ENCODE measurements at regions not wholly inside any gene's neighbourhood (a gene's known extent, or its start where the extent isn't known, plus 50 kb on each side); places are given as distances from the start of the nearest gene placed in this dataset.

DNA sequence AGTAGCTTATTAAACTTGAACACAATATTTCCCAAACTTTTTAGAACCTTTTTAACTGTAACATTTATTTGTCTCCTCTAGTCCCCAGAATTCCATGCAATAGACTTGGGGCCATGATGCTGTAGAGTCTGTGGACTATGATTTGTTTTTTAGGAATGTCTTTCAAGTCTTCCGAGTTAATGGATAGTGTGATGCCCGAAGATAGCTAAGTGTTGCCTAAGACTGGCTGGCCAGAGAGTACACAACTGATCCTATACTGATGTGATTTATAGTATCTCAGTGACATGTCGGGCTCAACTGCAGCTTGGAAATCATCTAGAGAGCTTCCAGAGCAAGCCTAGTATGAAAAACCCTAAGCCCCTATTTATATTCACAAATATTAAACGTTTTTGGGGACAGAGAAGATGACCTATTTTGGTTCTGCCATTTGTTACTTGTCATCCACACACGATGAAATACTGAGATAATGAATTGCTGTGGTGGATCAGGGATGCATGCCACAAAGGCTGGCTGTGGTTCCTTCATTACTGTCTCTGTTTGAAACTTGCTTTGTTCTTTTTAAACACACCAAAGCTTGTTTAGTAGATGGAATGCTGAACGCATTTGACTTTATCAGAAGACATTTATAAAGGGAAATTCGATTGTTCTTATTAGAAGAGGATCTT is 507.4 kb downstream of the TAFA4 start:
- no peak overlapping the region for H3K4me3 ChIP-seq
- WGBS (ENCODE audit: missing lambda C conversion rate) = 3% methylated on average over 7 of the region's 7 CpGs
- no peak for ATAC-seq
- H3K4me1 ChIP-seq = no peaks in the 10 kb centered on the region
- ChIA-PET CTCF (no interaction called here), POLR2A (no interaction called here)
- no peak for FAIRE-seq
- H3K9me3 ChIP-seq = no peaks in the 10 kb centered on the region
- no peak overlapping the region for H3K27ac ChIP-seq
- no peak for DNase-seq (ENCODE audit: low read depth in 1 of 2, low spot score in 1 of 2)
- H3K4me2 ChIP-seq = no peak overlapping the region
- no peak for TF ChIP-seq NFE2L2 (conservative IDR thresholded peaks at IDR 0.05; ENCODE audit: low read length)
- TF ChIP-seq RFX5 (IDR thresholded peaks at IDR 0.05) = no peak
- TF ChIP-seq POLR2A (IDR thresholded peaks at IDR 0.05; ENCODE audit: low read length) = no peak
- no peak for TF ChIP-seq GATA3 (IDR thresholded peaks at IDR 0.05; ENCODE audit: borderline replicate concordance)
- no peak for TF ChIP-seq TFCP2L1 (CRISPR knock-in tag; IDR thresholded peaks at IDR 0.05)
- TF ChIP-seq, protein P1, sequence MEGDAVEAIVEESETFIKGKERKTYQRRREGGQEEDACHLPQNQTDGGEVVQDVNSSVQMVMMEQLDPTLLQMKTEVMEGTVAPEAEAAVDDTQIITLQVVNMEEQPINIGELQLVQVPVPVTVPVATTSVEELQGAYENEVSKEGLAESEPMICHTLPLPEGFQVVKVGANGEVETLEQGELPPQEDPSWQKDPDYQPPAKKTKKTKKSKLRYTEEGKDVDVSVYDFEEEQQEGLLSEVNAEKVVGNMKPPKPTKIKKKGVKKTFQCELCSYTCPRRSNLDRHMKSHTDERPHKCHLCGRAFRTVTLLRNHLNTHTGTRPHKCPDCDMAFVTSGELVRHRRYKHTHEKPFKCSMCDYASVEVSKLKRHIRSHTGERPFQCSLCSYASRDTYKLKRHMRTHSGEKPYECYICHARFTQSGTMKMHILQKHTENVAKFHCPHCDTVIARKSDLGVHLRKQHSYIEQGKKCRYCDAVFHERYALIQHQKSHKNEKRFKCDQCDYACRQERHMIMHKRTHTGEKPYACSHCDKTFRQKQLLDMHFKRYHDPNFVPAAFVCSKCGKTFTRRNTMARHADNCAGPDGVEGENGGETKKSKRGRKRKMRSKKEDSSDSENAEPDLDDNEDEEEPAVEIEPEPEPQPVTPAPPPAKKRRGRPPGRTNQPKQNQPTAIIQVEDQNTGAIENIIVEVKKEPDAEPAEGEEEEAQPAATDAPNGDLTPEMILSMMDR (IDR thresholded peaks at IDR 0.05) = no peak
- no peak for TF ChIP-seq MAFK (IDR thresholded peaks at IDR 0.05; ENCODE audit: partially characterized antibody)
- TF ChIP-seq MYC (IDR thresholded peaks at IDR 0.05; ENCODE audit: borderline replicate concordance, low read length) = no peak
- no peak for TF ChIP-seq RAD21 (conservative IDR thresholded peaks at IDR 0.05 in 1 of 2, IDR thresholded peaks at IDR 0.05 in 1 of 2)
- TF ChIP-seq FOSB (CRISPR knock-in tag; IDR thresholded peaks at IDR 0.05) = no peak
- no peak for TF ChIP-seq ZNF302 (CRISPR knock-in tag; IDR thresholded peaks at IDR 0.05)
- TF ChIP-seq, protein P2, sequence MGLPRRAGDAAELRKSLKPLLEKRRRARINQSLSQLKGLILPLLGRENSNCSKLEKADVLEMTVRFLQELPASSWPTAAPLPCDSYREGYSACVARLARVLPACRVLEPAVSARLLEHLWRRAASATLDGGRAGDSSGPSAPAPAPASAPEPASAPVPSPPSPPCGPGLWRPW (IDR thresholded peaks at IDR 0.05) = no peak
- TF ChIP-seq JUNB (IDR thresholded peaks at IDR 0.05) = no peak
- TF ChIP-seq ZC3H11A (IDR thresholded peaks at IDR 0.05) = no peak
- TF ChIP-seq BHLHE40 (IDR thresholded peaks at IDR 0.05; ENCODE audit: low read depth, low read length) = no peak
- TF ChIP-seq, protein P3, sequence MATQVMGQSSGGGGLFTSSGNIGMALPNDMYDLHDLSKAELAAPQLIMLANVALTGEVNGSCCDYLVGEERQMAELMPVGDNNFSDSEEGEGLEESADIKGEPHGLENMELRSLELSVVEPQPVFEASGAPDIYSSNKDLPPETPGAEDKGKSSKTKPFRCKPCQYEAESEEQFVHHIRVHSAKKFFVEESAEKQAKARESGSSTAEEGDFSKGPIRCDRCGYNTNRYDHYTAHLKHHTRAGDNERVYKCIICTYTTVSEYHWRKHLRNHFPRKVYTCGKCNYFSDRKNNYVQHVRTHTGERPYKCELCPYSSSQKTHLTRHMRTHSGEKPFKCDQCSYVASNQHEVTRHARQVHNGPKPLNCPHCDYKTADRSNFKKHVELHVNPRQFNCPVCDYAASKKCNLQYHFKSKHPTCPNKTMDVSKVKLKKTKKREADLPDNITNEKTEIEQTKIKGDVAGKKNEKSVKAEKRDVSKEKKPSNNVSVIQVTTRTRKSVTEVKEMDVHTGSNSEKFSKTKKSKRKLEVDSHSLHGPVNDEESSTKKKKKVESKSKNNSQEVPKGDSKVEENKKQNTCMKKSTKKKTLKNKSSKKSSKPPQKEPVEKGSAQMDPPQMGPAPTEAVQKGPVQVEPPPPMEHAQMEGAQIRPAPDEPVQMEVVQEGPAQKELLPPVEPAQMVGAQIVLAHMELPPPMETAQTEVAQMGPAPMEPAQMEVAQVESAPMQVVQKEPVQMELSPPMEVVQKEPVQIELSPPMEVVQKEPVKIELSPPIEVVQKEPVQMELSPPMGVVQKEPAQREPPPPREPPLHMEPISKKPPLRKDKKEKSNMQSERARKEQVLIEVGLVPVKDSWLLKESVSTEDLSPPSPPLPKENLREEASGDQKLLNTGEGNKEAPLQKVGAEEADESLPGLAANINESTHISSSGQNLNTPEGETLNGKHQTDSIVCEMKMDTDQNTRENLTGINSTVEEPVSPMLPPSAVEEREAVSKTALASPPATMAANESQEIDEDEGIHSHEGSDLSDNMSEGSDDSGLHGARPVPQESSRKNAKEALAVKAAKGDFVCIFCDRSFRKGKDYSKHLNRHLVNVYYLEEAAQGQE (IDR thresholded peaks at IDR 0.05) = no peak
- TF ChIP-seq, protein P4, sequence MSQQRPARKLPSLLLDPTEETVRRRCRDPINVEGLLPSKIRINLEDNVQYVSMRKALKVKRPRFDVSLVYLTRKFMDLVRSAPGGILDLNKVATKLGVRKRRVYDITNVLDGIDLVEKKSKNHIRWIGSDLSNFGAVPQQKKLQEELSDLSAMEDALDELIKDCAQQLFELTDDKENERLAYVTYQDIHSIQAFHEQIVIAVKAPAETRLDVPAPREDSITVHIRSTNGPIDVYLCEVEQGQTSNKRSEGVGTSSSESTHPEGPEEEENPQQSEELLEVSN (IDR thresholded peaks at IDR 0.05; ENCODE audit: borderline replicate concordance, low read depth) = no peak
- TF ChIP-seq, protein P5, sequence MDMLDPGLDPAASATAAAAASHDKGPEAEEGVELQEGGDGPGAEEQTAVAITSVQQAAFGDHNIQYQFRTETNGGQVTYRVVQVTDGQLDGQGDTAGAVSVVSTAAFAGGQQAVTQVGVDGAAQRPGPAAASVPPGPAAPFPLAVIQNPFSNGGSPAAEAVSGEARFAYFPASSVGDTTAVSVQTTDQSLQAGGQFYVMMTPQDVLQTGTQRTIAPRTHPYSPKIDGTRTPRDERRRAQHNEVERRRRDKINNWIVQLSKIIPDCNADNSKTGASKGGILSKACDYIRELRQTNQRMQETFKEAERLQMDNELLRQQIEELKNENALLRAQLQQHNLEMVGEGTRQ (IDR thresholded peaks at IDR 0.05) = no peak
- no peak for TF ChIP-seq CHD2 (IDR thresholded peaks at IDR 0.05; ENCODE audit: low read length, partially characterized antibody)

DNA sequence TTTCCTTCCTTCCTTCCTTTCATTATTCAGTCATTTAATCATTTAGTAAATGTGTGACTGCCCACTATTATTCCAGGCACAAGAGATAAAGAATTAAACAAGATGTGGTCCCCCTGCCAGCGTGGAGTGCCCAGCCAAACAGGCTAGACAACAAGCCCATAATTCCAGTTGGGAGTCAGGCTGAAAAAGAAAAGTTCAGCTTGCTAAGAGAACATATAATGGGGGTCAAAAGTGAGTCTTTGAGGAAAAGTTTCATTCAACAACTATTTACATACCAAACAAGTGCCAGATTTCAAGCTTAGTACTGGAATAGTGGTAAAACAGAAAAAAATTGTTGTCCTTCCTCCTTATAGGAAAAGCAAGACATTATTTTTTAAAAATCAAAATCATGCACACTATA is 523.7 kb downstream of the TAFA4 start:
- FAIRE-seq (no peak), DNase-seq (ENCODE audit: low read depth in 1 of 2, low spot score in 1 of 2) (no peak), ATAC-seq (no peak)
- Histone ChIP-seq H3K4me2 (no peak overlapping the region), H3K27ac (no peak overlapping the region), H3K4me1 (no peaks in the 10 kb centered on the region), H3K9me3 (no peaks in the 10 kb centered on the region), H3K4me3 (no peak overlapping the region)
- ChIA-PET CTCF (no interaction called here), POLR2A (no interaction called here)
- 0% methylated on average over 1 of the region's 1 CpG for WGBS (ENCODE audit: missing lambda C conversion rate)
- TF ChIP-seq EHMT2 (IDR thresholded peaks at IDR 0.05; ENCODE audit: low read depth) (no peak), TP53 (CRISPR knock-in tag; IDR thresholded peaks at IDR 0.05) (no peak), KDM1A (IDR thresholded peaks at IDR 0.05; ENCODE audit: low read depth) (no peak), PHF8 (IDR thresholded peaks at IDR 0.05; ENCODE audit: borderline replicate concordance, low read depth) (no peak), ZFP36 (IDR thresholded peaks at IDR 0.05; ENCODE audit: borderline replicate concordance, partially characterized antibody) (no peak), HDAC2 (IDR thresholded peaks at IDR 0.05) (no peak), EHF (CRISPR knock-in tag; IDR thresholded peaks at IDR 0.05) (no peak), ZNF302 (CRISPR knock-in tag; IDR thresholded peaks at IDR 0.05) (no peak), CHD2 (IDR thresholded peaks at IDR 0.05; ENCODE audit: low read length, partially characterized antibody) (no peak)
- TF ChIP-seq, protein P6, sequence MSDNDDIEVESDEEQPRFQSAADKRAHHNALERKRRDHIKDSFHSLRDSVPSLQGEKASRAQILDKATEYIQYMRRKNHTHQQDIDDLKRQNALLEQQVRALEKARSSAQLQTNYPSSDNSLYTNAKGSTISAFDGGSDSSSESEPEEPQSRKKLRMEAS (IDR thresholded peaks at IDR 0.05) = no peak
- TF ChIP-seq, protein P7, sequence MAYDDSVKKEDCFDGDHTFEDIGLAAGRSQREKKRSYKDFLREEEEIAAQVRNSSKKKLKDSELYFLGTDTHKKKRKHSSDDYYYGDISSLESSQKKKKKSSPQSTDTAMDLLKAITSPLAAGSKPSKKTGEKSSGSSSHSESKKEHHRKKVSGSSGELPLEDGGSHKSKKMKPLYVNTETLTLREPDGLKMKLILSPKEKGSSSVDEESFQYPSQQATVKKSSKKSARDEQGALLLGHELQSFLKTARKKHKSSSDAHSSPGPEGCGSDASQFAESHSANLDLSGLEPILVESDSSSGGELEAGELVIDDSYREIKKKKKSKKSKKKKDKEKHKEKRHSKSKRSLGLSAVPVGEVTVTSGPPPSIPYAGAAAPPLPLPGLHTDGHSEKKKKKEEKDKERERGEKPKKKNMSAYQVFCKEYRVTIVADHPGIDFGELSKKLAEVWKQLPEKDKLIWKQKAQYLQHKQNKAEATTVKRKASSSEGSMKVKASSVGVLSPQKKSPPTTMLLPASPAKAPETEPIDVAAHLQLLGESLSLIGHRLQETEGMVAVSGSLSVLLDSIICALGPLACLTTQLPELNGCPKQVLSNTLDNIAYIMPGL (CRISPR knock-in tag; IDR thresholded peaks at IDR 0.05; ENCODE audit: borderline replicate concordance) = no peak
- TF ChIP-seq, protein P8, sequence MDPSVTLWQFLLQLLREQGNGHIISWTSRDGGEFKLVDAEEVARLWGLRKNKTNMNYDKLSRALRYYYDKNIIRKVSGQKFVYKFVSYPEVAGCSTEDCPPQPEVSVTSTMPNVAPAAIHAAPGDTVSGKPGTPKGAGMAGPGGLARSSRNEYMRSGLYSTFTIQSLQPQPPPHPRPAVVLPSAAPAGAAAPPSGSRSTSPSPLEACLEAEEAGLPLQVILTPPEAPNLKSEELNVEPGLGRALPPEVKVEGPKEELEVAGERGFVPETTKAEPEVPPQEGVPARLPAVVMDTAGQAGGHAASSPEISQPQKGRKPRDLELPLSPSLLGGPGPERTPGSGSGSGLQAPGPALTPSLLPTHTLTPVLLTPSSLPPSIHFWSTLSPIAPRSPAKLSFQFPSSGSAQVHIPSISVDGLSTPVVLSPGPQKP (IDR thresholded peaks at IDR 0.05; ENCODE audit: low read depth, low read length) = no peak

Measured in A549 (cell line).